ENCODE measurements at regions not wholly inside any gene's neighbourhood (a gene's known extent, or its start where the extent isn't known, plus 50 kb on each side); places are given as distances from the start of the nearest gene placed in this dataset.

GRCh38 chr5:39560726-39561125 lies 135.9 kb upstream of the DAB2 start:
- no peaks in the 10 kb centered on the region for H3K9me3 ChIP-seq (ENCODE audit: control insufficient read depth, low read length)
- no peaks in the 10 kb centered on the region for H3K4me1 ChIP-seq (ENCODE audit: control insufficient read depth, insufficient read depth, low read length)
- H3K27me3 ChIP-seq (ENCODE audit: control insufficient read depth, insufficient read depth, low read length, poor library complexity, severe bottlenecking) = no peaks in the 10 kb centered on the region
- H3K36me3 ChIP-seq (ENCODE audit: control insufficient read depth, insufficient read depth, low read length) = no peaks in the 10 kb centered on the region
- 95 to 97% methylated on average over 2 of the region's 2 CpGs for WGBS, 2 experiments
- H3K4me3 ChIP-seq (ENCODE audit: insufficient read depth, low read depth, low read length) = no peak overlapping the region
- H3K27ac ChIP-seq (ENCODE audit: insufficient read depth, low read depth, low read length, poor library complexity, severe bottlenecking) = no peak overlapping the region

DNA sequence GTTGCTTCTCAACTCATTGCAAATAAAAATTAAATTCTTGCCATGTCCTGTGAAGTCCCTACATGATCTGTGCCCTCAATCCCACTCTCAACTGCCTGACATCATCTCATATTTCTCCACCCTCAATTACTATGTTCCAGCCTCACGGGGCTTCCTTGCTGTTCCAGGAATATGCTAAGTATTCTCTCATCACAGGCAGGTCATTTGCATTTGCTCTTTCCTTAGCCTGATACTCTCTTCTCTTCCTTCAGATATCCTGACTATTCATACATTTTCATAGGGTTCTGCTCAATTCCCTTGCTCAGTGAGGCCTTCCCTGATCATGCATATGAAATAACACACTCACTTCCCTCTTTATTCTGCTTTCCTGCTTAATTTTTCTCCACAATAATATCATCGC lies 135.1 kb upstream of the DAB2 start:
- no peak overlapping the region for H3K4me3 ChIP-seq (ENCODE audit: insufficient read depth, low read depth, low read length)
- H3K4me1 ChIP-seq (ENCODE audit: control insufficient read depth, insufficient read depth, low read length) = no peaks in the 10 kb centered on the region
- H3K36me3 ChIP-seq (ENCODE audit: control insufficient read depth, insufficient read depth, low read length) = no peaks in the 10 kb centered on the region
- H3K27ac ChIP-seq (ENCODE audit: insufficient read depth, low read depth, low read length, poor library complexity, severe bottlenecking) = no peak overlapping the region
- WGBS, 2 experiments = 86 to 88% methylated on average over 2 of the region's 2 CpGs
- no peaks in the 10 kb centered on the region for H3K9me3 ChIP-seq (ENCODE audit: control insufficient read depth, low read length)
- no peaks in the 10 kb centered on the region for H3K27me3 ChIP-seq (ENCODE audit: control insufficient read depth, insufficient read depth, low read length, poor library complexity, severe bottlenecking)

DNA sequence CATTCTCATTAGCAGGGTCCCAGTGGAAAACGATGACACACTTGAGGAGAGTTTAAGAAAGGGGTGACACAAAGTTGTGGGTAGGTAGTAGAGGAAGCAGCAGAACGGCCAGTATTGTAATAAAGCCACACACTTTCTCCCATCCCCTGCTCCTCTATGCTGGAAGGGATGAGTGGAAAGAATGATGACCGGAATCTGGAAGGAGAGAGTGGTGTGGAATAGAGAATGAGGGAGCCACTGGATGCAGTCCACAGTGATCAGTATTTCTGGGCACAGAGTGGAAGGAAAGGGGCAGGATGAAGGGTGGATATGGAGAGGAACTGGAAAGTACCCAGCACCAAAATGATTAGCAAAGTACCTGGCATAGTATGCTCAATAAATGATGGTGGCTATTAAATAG lies 133.8 kb upstream of the DAB2 start:
- Histone ChIP-seq H3K9me3 (ENCODE audit: control insufficient read depth, low read length) (no peaks in the 10 kb centered on the region), H3K4me1 (ENCODE audit: control insufficient read depth, insufficient read depth, low read length) (no peaks in the 10 kb centered on the region), H3K27me3 (ENCODE audit: control insufficient read depth, insufficient read depth, low read length, poor library complexity, severe bottlenecking) (no peaks in the 10 kb centered on the region), H3K4me3 (ENCODE audit: insufficient read depth, low read depth, low read length) (no peak overlapping the region), H3K27ac (ENCODE audit: insufficient read depth, low read depth, low read length, poor library complexity, severe bottlenecking) (no peak overlapping the region), H3K36me3 (ENCODE audit: control insufficient read depth, insufficient read depth, low read length) (no peaks in the 10 kb centered on the region)
- 68 to 93% methylated on average over 2 to 3 of the region's 3 CpGs for WGBS, 2 experiments

- 84 to 88% methylated on average over 4 of the region's 4 CpGs for WGBS, 2 experiments
- no peaks in the 10 kb centered on the region for H3K4me1 ChIP-seq (ENCODE audit: control insufficient read depth, insufficient read depth, low read length)
- H3K36me3 ChIP-seq (ENCODE audit: control insufficient read depth, insufficient read depth, low read length) = no peaks in the 10 kb centered on the region
- no peaks in the 10 kb centered on the region for H3K27me3 ChIP-seq (ENCODE audit: control insufficient read depth, insufficient read depth, low read length, poor library complexity, severe bottlenecking)
- H3K9me3 ChIP-seq (ENCODE audit: control insufficient read depth, low read length) = no peaks in the 10 kb centered on the region
- H3K27ac ChIP-seq (ENCODE audit: insufficient read depth, low read depth, low read length, poor library complexity, severe bottlenecking) = no peak overlapping the region
- H3K4me3 ChIP-seq (ENCODE audit: insufficient read depth, low read depth, low read length) = no peak overlapping the region
Measured at GRCh38 chr5:39555788-39556187, 131.0 kb upstream of the DAB2 start.

GRCh38 chr5:39547553-39548154 lies 122.9 kb upstream of the DAB2 start:
- H3K4me3 ChIP-seq (ENCODE audit: insufficient read depth, low read depth, low read length) = no peak overlapping the region
- 29 to 33% methylated on average over 6 to 9 of the region's 9 CpGs for WGBS, 2 experiments
- no peaks in the 10 kb centered on the region for H3K9me3 ChIP-seq (ENCODE audit: control insufficient read depth, low read length)
- H3K27me3 ChIP-seq (ENCODE audit: control insufficient read depth, insufficient read depth, low read length, poor library complexity, severe bottlenecking) = no peaks in the 10 kb centered on the region
- no peaks in the 10 kb centered on the region for H3K36me3 ChIP-seq (ENCODE audit: control insufficient read depth, insufficient read depth, low read length)
- no peaks in the 10 kb centered on the region for H3K4me1 ChIP-seq (ENCODE audit: control insufficient read depth, insufficient read depth, low read length)
- no peak overlapping the region for H3K27ac ChIP-seq (ENCODE audit: insufficient read depth, low read depth, low read length, poor library complexity, severe bottlenecking)

GRCh38 chr5:39544941-39545340 lies 120.2 kb upstream of the DAB2 start:
- Histone ChIP-seq H3K9me3 (ENCODE audit: control insufficient read depth, low read length) (no peaks in the 10 kb centered on the region), H3K27ac (ENCODE audit: insufficient read depth, low read depth, low read length, poor library complexity, severe bottlenecking) (no peak overlapping the region), H3K4me1 (ENCODE audit: control insufficient read depth, insufficient read depth, low read length) (no peaks in the 10 kb centered on the region), H3K4me3 (ENCODE audit: insufficient read depth, low read depth, low read length) (no peak overlapping the region), H3K27me3 (ENCODE audit: control insufficient read depth, insufficient read depth, low read length, poor library complexity, severe bottlenecking) (no peaks in the 10 kb centered on the region), H3K36me3 (ENCODE audit: control insufficient read depth, insufficient read depth, low read length) (no peaks in the 10 kb centered on the region)
- WGBS, 2 experiments = 85 to 95% methylated on average over 3 of the region's 3 CpGs

DNA sequence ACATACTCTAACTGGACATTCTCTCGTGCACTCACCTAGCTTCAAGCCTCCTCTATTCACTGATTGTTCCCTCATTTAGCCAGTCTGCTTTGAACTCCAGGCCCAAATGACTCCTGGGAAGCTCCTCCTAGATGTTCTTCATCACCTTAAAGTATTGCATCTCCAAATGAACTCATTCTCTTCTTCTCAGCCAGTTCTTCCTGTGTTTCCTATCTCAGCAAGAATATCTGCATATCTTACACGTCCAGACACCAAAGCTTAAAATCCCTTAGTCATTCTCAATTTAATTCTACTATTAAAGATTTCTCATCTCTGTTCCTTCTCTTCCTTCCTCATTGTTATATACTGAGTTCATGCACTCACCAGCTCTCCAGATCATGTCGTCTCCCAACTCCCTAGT lies 118.6 kb upstream of the DAB2 start:
- WGBS, 2 experiments = 87 to 91% methylated on average over 2 to 3 of the region's 3 CpGs
- H3K36me3 ChIP-seq (ENCODE audit: control insufficient read depth, insufficient read depth, low read length) = no peaks in the 10 kb centered on the region
- H3K9me3 ChIP-seq (ENCODE audit: control insufficient read depth, low read length) = no peaks in the 10 kb centered on the region
- H3K27ac ChIP-seq (ENCODE audit: insufficient read depth, low read depth, low read length, poor library complexity, severe bottlenecking) = no peak overlapping the region
- no peaks in the 10 kb centered on the region for H3K27me3 ChIP-seq (ENCODE audit: control insufficient read depth, insufficient read depth, low read length, poor library complexity, severe bottlenecking)
- no peaks in the 10 kb centered on the region for H3K4me1 ChIP-seq (ENCODE audit: control insufficient read depth, insufficient read depth, low read length)
- H3K4me3 ChIP-seq (ENCODE audit: insufficient read depth, low read depth, low read length) = no peak overlapping the region

GRCh38 chr5:39542511-39543285 lies 117.9 kb upstream of the DAB2 start:
- Histone ChIP-seq H3K4me3 (ENCODE audit: insufficient read depth, low read depth, low read length) (no peak overlapping the region), H3K36me3 (ENCODE audit: control insufficient read depth, insufficient read depth, low read length) (no peaks in the 10 kb centered on the region), H3K4me1 (ENCODE audit: control insufficient read depth, insufficient read depth, low read length) (no peaks in the 10 kb centered on the region), H3K9me3 (ENCODE audit: control insufficient read depth, low read length) (no peaks in the 10 kb centered on the region), H3K27ac (ENCODE audit: insufficient read depth, low read depth, low read length, poor library complexity, severe bottlenecking) (no peak overlapping the region), H3K27me3 (ENCODE audit: control insufficient read depth, insufficient read depth, low read length, poor library complexity, severe bottlenecking) (no peaks in the 10 kb centered on the region)
- 90 to 91% methylated on average over 2 to 3 of the region's 3 CpGs for WGBS, 2 experiments

DNA sequence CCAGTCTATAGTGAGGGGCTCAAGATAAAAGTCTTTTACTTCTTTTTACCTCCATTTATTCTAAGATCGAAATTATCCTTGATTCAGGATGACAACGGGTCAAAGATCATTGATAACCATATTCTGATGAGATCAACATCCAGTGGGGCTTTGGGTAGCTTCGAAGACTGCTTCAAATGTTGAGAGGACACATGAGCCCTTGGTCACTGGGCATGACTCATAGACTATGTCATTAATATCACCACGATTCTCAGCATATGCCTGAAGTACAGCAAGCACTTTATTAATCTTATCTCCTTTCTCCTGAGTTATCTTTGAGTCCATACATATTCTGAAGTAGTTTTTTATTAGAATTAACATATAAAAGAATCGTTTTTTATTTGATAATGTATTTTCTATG lies 117.1 kb upstream of the DAB2 start:
- Histone ChIP-seq H3K4me3 (ENCODE audit: insufficient read depth, low read depth, low read length) (no peak overlapping the region), H3K27ac (ENCODE audit: insufficient read depth, low read depth, low read length, poor library complexity, severe bottlenecking) (no peak overlapping the region), H3K27me3 (ENCODE audit: control insufficient read depth, insufficient read depth, low read length, poor library complexity, severe bottlenecking) (no peaks in the 10 kb centered on the region), H3K4me1 (ENCODE audit: control insufficient read depth, insufficient read depth, low read length) (no peaks in the 10 kb centered on the region), H3K36me3 (ENCODE audit: control insufficient read depth, insufficient read depth, low read length) (no peaks in the 10 kb centered on the region), H3K9me3 (ENCODE audit: control insufficient read depth, low read length) (no peaks in the 10 kb centered on the region)
- 94 to 98% methylated on average over 4 of the region's 5 CpGs for WGBS, 2 experiments

DNA sequence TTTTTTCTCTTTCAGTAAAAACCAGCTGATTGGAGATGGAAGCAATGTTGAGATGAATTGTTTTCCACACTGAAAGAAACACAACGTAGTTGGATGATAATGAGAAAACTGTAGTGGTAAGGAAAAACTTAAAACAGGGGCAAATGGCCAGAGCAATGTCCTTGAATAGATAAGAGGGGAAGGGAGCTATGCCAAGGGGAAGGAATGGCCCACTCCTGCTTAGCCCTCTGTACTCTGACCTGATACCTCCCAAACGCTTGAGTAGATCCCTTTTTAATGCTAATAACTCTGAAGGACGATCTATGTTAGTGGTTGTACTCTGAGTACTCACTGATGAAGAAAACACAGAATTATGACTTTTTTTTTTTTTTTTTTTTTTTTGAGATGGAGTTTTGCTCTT lies 114.7 kb upstream of the DAB2 start:
- no peaks in the 10 kb centered on the region for H3K36me3 ChIP-seq (ENCODE audit: control insufficient read depth, insufficient read depth, low read length)
- WGBS, 2 experiments = 76 to 81% methylated on average over 3 of the region's 3 CpGs
- H3K4me1 ChIP-seq (ENCODE audit: control insufficient read depth, insufficient read depth, low read length) = no peaks in the 10 kb centered on the region
- H3K27ac ChIP-seq (ENCODE audit: insufficient read depth, low read depth, low read length, poor library complexity, severe bottlenecking) = no peak overlapping the region
- no peak overlapping the region for H3K4me3 ChIP-seq (ENCODE audit: insufficient read depth, low read depth, low read length)
- H3K9me3 ChIP-seq (ENCODE audit: control insufficient read depth, low read length) = no peaks in the 10 kb centered on the region
- H3K27me3 ChIP-seq (ENCODE audit: control insufficient read depth, insufficient read depth, low read length, poor library complexity, severe bottlenecking) = no peaks in the 10 kb centered on the region

Measured in ectodermal cell (in vitro differentiated cells).